ENCODE measurements at regions not wholly inside any gene's neighbourhood (a gene's known extent, or its start where the extent isn't known, plus 50 kb on each side); places are given as distances from the start of the nearest gene placed in this dataset.
"Not testable (repeated sequence)": the region's sequence is repeated elsewhere in the genome, so short reads cannot be mapped to it uniquely, and the experiment has no call there.

DNA sequence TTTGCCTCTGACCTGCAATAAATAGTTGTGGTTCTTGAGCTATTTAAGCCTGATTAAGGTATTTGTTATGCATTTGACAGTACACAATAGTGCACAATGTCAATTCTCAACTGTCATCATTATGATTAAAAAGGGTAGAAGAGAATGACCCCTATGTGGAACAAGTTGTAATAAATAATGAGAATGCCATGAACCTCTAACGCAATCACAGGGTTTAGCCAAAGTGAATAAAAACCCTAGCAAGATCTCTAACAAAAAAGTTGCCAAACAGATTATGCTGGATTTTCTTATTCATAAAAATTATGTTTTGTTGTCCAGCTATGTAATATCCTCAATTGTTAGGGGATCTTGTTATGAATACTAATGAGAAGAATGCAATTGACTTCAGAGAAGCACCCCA lies 387.4 kb downstream of the GPAT3 start:
- no peak for DNase-seq (ENCODE audit: low read depth, low spot score)

DNA sequence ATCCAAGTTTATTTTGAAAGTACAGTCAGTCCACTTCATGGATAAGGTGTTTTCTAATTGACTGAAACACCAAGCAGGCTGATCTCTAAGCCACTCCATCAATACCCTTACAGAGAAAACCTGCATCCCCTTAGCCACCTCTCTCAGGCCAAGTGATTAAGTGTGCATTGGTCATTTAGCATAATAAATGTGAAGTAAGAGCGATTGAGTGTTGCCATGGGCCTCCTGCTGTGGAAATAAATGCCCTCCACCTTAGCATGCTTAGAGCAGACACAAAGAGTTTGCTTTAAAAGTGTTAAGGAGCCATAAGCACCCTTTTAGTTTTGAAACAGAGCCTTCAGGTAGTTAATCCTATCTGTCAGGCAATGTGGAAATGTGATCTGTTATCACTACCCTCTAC lies 386.5 kb downstream of the GPAT3 start:
- peak; percentile 32 for DNase-seq (ENCODE audit: low read depth, low spot score)

DNA sequence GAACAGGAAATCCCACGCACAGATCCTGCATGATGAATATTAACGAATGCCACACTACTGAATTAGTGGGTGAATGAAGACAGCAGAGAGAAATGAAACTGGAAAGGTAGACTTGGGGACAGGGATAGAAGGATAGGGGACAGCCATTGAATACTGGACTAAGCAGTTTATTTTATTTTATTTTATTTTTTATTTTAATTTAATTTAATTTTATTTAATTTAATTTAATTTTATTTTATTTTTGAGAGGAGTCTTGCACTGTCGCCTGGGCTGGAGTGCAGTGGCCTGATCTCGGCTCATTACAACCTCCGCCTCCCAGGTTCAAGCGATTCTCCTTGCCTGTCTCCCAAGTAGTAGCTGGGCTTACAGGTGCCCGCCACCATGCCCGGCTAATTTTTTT lies 385.2 kb downstream of the GPAT3 start:
- no peak for DNase-seq (ENCODE audit: low read depth, low spot score)

DNA sequence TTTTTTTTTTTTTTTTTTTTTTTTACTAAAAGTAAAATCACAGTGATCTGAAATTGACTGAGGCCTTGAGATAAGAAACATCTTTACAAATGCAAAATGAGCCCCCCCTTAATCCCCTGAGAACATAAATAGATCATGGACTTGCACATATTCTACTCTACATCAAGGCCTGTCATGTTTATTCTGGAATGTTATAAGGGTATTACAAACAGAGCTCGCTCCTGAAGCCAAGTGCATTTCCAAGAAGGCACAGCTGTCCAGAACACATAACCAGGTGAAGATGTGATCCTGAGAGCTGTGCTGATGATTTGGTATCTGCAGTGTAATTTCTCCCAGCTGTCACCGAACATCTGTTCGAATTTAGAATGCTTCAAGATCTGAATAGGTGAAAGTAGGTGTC lies 384.5 kb downstream of the GPAT3 start:
- no peak for DNase-seq (ENCODE audit: low read depth, low spot score)

DNA sequence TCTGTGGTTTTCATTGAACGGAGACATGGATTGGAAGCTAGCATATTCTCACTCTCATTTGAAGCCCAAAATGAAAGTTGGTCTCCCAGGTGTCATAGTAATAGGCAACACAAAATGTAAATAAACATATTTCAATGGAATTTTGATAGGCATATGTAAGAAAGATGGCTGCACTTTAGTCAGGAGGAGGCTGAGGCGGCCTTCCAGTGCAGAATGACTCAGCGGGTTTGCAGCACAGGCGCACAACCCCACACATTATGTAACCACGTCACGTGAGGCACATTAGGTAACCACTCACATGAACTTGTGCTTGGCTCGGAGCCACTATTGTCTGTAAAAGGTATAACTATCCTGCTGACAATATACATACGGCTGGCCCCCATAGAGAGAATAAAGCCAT lies 381.7 kb downstream of the GPAT3 start:
- DNase-seq (ENCODE audit: low read depth, low spot score): no peak

DNA sequence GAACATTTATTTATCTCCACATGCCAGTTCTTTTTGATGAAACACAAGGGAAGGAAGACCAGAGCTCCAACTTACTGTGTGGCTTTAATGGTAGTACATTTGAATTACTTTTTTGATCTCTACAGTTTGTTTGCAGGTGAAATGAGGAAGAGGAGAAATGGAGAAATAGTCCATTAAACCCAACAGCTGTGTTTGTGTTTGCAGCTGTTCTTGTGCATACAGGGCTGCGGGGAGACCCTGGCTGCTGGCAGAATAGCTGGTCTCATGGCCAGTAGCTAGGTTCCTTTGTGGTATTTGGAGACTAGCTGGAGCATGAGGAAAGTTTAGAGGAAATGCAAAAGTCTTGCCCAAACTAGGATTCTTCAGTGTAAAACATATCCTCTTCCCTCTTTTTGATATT lies 374.8 kb downstream of the GPAT3 start:
- no peak for DNase-seq (ENCODE audit: low read depth, low spot score)

DNA sequence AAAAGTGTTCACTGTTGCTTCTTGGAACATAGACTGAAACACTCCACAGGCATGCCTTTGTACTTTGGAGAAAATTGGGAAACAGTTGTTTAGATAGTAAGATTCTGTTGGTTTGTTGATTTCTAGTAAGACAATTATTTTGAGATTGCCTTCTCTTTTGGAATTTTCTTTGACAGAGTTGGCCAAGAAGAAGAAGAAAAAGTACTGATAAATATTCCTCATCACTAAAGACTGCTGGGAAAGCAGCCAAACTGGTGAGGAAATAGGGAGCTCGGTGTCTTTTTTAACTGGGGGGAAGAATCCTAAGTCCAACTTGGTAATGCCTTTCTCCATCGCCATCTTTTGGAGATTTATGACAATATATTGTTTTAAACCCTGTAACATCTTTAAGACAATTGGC lies 370.7 kb downstream of the GPAT3 start:
- no peak for DNase-seq (ENCODE audit: low read depth, low spot score)

DNA sequence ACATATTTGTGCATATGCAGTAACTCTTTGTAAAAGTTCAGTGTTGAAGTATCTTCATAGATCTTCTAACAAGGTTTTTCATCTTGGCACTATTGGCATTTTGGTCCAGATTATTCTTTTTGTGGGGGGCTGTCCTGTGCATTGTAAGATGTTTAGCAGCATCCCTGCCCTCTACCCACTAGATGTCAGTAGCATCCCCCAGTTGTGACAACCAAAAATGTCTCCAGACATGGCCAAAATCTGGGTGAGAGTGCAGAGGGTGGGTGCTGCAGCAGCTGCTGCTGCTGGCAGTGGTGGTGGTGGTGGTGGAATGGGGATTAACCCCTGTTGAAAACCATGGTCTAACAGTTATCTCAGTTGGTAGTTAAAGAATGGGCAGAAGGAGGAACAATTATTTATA lies 370.0 kb downstream of the GPAT3 start:
- peak; percentile 34 for DNase-seq (ENCODE audit: low read depth, low spot score)

DNA sequence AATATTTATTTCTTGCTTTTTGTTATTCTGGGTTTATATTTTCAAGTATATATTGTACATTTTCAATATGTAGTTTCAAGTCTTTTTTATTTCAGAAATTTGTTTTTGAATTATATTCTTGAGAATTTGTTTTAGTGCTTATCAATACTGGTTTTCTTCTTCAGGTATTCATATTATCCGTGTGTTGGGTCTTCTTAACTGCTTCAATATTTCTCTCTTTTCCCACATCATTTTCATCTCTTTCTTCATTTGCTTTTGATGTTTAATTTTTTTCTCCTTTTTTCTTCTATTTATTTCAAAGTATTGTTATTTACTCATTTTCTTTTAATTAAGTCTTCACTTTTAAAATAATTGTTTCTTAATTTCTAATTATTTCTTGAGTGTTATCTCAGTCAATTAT lies 367.8 kb downstream of the GPAT3 start:
- not testable (repeated sequence) for DNase-seq (ENCODE audit: low read depth, low spot score)

DNA sequence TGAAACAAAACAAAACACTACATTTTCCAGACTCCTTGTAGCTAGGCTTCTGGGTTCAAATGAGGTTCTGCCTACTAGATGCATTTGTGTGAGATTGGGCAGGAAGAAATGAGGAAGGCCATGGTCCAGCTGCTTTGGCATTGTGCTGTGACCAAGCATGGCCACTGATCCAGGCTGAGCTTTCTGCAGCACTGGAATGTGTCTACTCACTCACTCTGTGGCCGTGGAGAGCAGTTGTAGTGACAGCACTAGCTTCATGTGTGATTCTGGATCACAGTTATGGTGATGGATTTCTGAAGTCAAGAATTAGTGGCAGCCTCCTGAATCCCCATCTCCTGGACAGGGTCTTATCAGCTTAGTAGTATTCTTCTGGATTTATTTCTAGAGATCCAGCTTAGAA lies 358.9 kb downstream of the GPAT3 start:
- no peak for DNase-seq (ENCODE audit: low read depth, low spot score)

DNA sequence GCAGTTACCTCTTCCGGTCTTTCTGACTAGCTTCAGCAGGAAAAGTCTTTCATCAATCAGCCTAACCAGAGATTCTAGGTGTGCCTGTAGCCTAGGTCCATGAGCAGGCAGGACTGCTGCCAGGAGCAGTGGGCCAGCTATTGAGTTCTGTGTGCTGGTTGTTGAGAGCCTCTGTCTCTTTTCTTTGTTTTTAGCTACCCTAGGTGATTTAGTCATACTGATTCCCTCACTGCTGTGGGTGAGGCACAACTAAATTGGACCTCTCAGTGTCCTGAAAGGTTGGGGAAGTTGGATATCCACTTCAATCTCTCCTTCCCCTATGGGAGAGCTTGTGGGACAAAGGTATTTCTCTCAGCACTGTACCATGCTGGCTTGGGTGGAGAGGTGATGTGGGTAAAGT lies 354.9 kb downstream of the GPAT3 start:
- DNase-seq (ENCODE audit: low read depth, low spot score): no peak

DNA sequence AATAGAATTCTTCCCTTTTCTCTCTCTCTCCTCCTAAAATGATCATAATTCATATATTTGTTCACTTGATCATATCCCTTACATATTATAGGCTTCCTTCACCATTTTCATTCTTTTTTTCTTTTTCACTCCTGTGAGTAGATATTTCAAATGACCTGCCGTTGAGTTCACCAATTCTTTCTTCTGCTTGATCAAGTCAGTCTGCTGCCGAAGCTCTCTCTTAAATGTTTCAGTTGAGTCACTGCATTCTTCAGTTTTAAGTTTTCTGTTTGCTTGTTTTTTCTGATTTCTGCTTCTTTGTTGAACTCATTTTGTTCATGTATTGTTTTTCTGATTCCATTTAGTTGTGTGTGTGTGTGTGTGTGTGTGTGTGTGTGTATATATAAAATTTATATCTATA lies 354.3 kb downstream of the GPAT3 start:
- DNase-seq (ENCODE audit: low read depth, low spot score): no peak

DNA sequence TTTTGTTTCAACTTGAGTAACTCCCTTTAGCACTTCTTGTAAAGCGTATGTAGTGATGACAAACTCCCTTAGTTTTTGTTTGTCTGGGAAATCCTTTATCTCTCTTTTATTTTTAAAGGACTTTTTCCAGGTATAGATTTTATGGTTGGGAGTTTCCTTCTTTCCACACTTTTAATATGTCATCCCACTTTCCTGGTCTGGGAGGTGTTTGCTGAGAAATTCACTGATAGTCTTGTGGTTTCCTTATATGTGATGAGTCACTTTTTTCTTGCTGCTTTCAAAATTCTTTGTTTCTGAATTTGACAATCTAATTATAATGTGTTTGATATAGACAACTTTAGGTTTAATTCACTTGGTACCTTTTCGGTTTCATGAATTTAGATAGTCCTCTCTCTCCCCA lies 353.9 kb downstream of the GPAT3 start:
- DNase-seq (ENCODE audit: low read depth, low spot score): no peak

DNA sequence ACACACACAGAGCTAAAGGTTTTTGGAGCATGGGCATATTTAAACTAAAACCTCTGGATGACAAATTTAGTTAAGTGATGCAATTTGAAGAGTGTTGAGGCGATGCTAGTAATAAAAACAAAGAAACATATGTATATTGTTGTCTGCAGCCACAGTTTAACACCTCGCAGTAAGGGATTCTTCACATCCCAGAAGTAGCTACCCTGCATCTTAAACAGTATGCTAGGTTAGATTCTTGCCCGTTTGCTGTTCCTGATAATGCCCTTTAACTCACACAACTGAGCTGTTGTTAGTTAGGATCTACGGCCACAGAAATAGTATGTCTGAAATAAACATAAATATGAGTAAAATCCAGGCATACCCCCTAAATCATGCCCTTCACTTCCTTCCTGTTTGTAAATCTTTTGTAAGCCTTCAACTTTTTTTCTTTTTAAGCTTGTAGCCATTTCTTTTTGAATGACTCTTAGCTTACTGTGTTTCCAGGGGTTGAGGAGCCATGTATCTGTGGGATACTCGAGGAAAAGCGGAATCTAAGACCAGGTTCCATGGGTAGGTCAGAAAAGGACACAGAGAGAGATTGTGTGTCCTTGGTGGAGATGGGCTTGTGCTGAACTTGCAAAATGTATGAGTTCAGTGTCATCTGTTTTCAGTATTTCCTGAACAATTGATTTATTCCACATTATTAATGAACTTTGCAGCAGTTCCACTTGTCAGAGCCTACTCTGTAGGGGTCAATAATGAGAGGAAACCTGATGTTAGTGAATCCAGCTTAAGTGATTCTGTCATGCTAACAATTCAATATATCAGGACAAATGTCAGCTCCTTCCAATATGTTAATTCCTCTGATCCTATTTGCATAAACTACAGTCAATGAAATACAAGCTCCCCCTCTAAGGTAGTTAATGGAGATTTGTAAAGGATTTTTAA lies 349.6 kb downstream of the GPAT3 start:
- no peak for DNase-seq (ENCODE audit: low read depth, low spot score)

DNA sequence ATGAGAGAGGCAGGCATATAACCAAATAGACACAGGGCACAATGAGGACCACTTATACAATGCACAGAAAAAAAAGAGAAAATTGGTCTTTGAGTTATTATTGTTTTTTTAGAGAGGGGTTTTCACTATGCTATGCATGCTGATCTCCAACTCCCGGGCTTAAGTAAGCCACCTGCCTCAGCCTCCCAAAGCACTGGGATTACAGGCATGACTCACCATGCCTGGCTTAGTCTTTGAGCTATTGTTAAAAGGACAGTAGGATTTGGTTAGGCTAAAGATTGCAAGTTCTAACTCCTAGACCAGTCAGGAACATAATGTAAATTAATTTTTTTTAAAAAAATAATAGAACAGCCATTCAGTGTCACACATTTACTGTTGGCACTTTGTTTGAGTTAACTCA lies 340.1 kb downstream of the GPAT3 start:
- no peak for DNase-seq (ENCODE audit: low read depth, low spot score)

DNA sequence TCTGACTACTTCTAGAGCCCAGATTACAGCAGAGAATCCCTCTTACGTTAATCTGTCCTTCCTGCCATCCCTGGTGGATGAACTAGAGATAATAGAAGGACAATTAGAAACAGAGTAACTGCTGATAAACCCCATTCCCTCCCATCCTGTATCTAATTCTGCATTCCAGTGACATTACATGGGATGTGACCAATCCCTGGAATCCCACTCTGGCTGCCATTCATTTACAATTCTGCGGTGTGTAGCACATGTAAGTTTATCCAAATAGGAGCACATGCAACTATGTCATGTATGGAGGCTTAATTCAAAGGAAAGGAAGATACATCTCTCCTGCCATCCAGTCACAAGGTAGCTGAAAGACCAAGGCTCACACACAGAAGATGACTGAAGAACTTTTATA lies 339.5 kb downstream of the GPAT3 start:
- DNase-seq (ENCODE audit: low read depth, low spot score): no peak

DNA sequence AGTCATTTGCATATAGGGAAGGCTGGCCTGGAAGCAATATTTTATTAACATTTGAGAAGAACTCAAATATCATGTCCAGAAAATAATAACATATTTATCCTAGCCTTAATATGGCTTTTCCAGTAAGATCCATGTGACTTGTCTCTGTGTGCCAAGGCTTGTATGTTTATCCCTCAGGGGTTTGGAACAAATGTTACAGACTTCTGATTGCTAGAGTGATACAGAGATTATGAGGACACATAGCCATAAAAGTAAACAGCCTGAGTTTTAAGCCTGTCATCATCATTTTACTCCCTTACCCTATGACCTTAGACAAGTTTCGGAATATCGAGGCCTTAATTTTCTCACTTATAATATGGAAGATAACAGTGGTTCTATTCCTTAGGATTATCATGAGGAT lies 338.1 kb downstream of the GPAT3 start:
- DNase-seq (ENCODE audit: low read depth, low spot score): no peak

DNA sequence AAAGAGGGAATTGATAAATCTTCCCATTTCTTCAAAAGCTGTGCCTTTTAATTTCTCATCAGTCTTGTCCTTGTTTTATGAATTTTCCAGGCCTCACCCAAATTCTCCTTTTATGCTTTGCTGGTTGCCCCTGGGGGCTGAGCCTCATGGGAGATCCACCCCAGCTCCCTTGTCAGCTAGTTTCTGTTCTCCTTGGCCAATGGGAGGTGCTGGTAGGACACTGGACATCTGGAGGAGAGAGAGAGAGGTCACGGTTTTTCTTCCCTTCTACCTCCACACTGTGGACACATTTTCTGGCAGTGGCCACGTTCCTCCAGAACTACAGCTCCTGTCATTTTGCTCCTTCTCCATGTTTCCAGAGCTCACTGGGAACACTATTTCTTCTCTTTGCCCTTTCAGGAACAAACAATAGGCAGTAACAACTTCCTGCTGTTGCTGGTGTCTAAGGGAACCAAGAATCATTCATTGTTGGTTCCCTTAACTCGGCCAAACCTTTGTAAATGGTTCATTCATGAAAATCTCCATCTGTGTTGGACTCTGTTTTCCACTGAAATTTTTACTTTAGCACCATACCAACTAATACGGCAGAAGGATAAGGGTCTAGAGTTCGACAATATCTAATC lies 334.5 kb downstream of the GPAT3 start:
- DNase-seq (ENCODE audit: low read depth, low spot score): no peak

DNA sequence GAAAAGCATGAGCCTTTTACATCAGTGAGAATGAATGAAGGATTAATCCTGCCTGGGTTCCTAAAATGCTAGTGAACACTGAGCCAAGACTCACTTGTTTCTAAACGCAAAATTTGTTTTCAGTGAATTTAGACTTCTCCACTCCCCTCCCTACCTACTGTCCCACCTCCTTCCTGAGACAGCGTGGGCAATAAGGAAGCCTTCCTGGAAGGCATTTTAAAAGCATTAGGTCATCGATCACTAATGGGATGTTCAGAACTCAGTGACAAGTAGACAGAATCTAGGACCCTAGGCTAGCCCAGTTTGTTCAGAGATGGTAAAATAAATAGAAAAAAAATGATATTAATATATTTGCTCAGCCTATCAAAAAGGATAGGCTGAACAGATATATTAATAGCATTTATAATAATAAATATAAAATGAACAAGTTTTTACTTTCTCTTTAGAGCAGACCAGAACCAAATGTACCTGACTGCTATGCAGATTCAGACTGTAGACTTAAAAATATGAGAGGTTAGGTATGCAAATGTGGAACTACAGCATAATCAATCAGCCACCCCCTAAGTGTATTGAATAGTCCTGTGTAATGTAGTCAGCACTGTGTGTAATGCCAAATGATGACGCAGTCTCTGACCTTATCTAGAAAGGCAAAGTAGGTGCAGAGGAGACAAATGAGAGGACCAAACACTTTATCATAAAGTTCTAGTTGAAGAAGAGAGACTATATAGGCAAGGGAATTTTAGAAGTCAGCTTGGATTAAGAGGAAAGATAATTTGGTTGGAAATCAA lies 331.1 kb downstream of the GPAT3 start:
- peak; percentile 58 for DNase-seq (ENCODE audit: low read depth, low spot score)

DNA sequence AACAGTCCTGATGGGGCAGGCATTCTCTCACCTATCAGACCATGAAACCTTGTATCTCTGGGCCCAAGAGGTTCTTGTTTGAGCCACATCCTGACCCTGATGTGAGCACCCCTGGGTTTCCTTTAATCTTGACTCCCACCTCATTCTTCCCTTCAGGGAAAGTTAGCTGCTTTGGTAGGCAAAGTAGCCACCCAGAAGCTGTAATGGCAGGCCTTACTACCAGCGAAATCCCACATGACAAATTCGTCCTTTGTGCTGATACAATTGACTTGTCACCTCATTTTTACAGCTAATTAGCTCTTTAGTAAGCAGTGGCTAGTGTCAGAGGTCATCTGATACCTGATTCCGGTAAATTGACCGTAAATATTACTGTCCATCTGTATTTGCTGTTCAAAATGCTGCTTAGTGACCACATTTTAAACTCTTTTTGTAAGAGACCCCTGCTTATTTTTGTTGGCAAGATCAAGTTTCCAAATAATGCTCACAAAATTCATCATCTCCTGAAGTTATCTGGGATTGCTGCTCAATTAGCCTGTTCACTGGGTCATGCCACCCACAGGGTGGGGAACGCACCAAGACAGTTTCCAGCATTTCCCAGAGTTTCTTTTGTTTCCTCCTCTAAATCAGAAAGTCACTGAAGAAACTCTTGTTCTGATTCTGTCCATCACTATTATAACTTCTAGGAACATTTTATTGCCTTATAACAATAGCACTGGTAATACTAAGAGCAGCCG lies 329.7 kb downstream of the GPAT3 start:
- peak; percentile 42 for DNase-seq (ENCODE audit: low read depth, low spot score)

DNA sequence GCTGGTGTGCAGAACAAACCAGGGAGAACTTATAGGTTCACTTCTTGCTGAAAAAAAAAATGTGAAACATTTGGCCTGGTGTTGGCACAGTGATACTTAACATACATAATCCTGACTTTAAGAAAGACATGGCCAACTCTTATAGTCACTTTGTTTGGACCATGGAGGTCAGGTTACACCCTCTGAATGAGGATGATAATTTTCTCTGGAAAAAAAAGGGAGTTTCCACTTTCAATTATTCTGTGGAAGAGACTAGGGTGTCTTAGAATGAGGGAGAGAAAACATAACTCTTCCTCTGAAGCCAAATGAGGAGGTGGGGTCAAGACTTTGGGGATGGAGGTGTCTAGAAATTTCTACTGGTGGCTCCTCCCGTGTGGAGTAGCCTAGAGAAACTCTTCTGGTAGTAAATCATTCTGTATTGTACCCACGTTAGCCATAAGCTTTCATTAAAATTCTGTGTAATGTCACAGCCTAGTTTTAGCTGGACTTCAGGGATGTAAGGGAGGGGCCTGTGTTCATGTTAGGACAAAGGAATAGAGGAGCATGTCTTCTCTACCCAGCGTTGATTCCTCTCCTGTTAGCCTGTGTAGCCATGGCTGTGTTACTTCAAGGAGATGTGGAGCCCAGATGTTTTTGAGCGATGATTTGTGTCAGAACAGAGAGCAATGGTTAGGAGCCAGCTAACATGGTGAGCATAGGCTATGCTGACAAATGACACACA lies 328.3 kb downstream of the GPAT3 start:
- no peak for DNase-seq (ENCODE audit: low read depth, low spot score)
